ENCODE measurements at regions not wholly inside any gene's neighbourhood (a gene's known extent, or its start where the extent isn't known, plus 50 kb on each side); places are given as distances from the start of the nearest gene placed in this dataset.

- TF ChIP-seq CTCF (IDR thresholded peaks at IDR 0.05): no peak
- Histone ChIP-seq H3K4me3 (replicated peaks in 1 of 3; ENCODE audit: low read depth in 2 of 3, low read length in 3 of 3) (no peak overlapping the region), H3K27ac (ENCODE audit: low read depth in 1 of 2, low read length in 2 of 2) (no peak overlapping the region), H4K20me1 (ENCODE audit: insufficient read depth, low read length) (no peaks in the 10 kb centered on the region), H2AFZ (ENCODE audit: insufficient read depth, low read depth, low read length, poor library complexity, severe bottlenecking) (no peak overlapping the region), H3K4me1 (ENCODE audit: control insufficient read depth in 1 of 2, insufficient read depth in 2 of 2, low read length in 2 of 2) (no peaks in the 10 kb centered on the region), H3K27me3 (ENCODE audit: control insufficient read depth in 2 of 2, insufficient read depth in 2 of 2, low read length in 2 of 2) (no peaks in the 10 kb centered on the region), H3K9me3 (replicated peaks in 1 of 2; ENCODE audit: control insufficient read depth in 1 of 2, insufficient read depth in 1 of 2, low read length in 2 of 2) (no peaks in the 10 kb centered on the region), H3K9ac (ENCODE audit: insufficient read depth, low read length, poor library complexity, severe bottlenecking) (no peak overlapping the region), H3K79me2 (ENCODE audit: insufficient read depth, low read length) (no peaks in the 10 kb centered on the region), H3K4me2 (replicated peaks; ENCODE audit: extremely low read depth, low read length, poor library complexity, severe bottlenecking) (no peak overlapping the region), H3K36me3 (replicated peaks in 1 of 2; ENCODE audit: control insufficient read depth in 1 of 2, insufficient read depth in 2 of 2, low read length in 2 of 2) (no peaks in the 10 kb centered on the region)
- H3K4me1 Mint-ChIP-seq: no peaks in the 10 kb centered on the region
- H3K36me3 Mint-ChIP-seq: no peaks in the 10 kb centered on the region
- intact Hi-C loops (cut with micrococcal nuclease): no loop called here
- 90% methylated on average over 2 of the region's 4 CpGs for WGBS (ENCODE audit: insufficient coverage)
- no peak for DNase-seq
- H3K9me3 Mint-ChIP-seq: peaks cover 0 to 10% (median 4%) of the 10 kb centered on the region in 7 donors
- H3K4me3 Mint-ChIP-seq: no peak overlapping the region
- H3K27ac Mint-ChIP-seq: no peak overlapping the region
- H3K27me3 Mint-ChIP-seq (ENCODE audit: low read depth in 3 of 3): peaks cover 2 to 3% (median 2%) of the 10 kb centered on the region in 3 donors
These were observed 259.4 kb upstream of the SKOR2 start for GRCh38 chr18:47510831-47511230.

- no peak for DNase-seq
- no peaks in the 10 kb centered on the region for H3K27me3 ChIP-seq (ENCODE audit: control insufficient read depth in 2 of 2, insufficient read depth in 2 of 2, low read length in 2 of 2)
- Mint-ChIP-seq H3K27me3 (ENCODE audit: low read depth in 3 of 3) (peaks cover 0 to 2% (median 2%) of the 10 kb centered on the region in 3 donors), H3K27ac (no peak overlapping the region), H3K4me3 (no peak overlapping the region), H3K36me3 (no peaks in the 10 kb centered on the region), H3K4me1 (no peaks in the 10 kb centered on the region), H3K9me3 (peaks cover 0 to 10% (median 5%) of the 10 kb centered on the region in 7 donors)
- H3K79me2 ChIP-seq (ENCODE audit: insufficient read depth, low read length): no peaks in the 10 kb centered on the region
- 97% methylated on average over 3 of the region's 3 CpGs for WGBS (ENCODE audit: insufficient coverage)
- H4K20me1 ChIP-seq (ENCODE audit: insufficient read depth, low read length): no peaks in the 10 kb centered on the region
- no peaks in the 10 kb centered on the region for H3K9me3 ChIP-seq (replicated peaks in 1 of 2; ENCODE audit: control insufficient read depth in 1 of 2, insufficient read depth in 1 of 2, low read length in 2 of 2)
- no peak for TF ChIP-seq CTCF (IDR thresholded peaks at IDR 0.05)
- no peak overlapping the region for H3K4me2 ChIP-seq (replicated peaks; ENCODE audit: extremely low read depth, low read length, poor library complexity, severe bottlenecking)
- no peak overlapping the region for H2AFZ ChIP-seq (ENCODE audit: insufficient read depth, low read depth, low read length, poor library complexity, severe bottlenecking)
- intact Hi-C loops (cut with micrococcal nuclease): no loop called here
- no peaks in the 10 kb centered on the region for H3K36me3 ChIP-seq (replicated peaks in 1 of 2; ENCODE audit: control insufficient read depth in 1 of 2, insufficient read depth in 2 of 2, low read length in 2 of 2)
- no peak overlapping the region for H3K27ac ChIP-seq (ENCODE audit: low read depth in 1 of 2, low read length in 2 of 2)
- H3K9ac ChIP-seq (ENCODE audit: insufficient read depth, low read length, poor library complexity, severe bottlenecking): no peak overlapping the region
- H3K4me1 ChIP-seq (ENCODE audit: control insufficient read depth in 1 of 2, insufficient read depth in 2 of 2, low read length in 2 of 2): no peaks in the 10 kb centered on the region
- no peak overlapping the region for H3K4me3 ChIP-seq (replicated peaks in 1 of 3; ENCODE audit: low read depth in 2 of 3, low read length in 3 of 3)
These were observed 256.2 kb upstream of the SKOR2 start for GRCh38 chr18:47507651-47508050.
